ENCODE measurements at regions not wholly inside any gene's neighbourhood (a gene's known extent, or its start where the extent isn't known, plus 50 kb on each side); places are given as distances from the start of the nearest gene placed in this dataset.

DNA sequence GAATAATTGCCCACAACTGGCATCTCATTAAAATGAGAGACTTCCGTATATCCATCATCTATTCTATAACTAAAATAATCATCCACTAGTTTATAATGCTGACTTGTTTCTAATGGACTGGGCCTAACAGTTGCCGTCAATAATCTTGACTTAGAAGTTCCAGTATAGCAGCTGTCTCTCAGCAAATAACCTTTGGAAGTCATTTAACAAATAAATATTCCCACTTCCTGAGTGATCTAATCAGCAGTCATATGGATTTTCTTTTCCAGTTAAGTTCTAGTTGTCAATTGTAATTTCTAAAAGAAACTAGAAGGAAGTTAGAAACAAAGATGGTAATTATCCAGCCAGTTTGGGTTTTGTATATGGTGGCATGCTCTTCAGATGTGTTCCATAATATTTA lies 177.8 kb downstream of the GXYLT1 start:
- TF ChIP-seq, protein P1, sequence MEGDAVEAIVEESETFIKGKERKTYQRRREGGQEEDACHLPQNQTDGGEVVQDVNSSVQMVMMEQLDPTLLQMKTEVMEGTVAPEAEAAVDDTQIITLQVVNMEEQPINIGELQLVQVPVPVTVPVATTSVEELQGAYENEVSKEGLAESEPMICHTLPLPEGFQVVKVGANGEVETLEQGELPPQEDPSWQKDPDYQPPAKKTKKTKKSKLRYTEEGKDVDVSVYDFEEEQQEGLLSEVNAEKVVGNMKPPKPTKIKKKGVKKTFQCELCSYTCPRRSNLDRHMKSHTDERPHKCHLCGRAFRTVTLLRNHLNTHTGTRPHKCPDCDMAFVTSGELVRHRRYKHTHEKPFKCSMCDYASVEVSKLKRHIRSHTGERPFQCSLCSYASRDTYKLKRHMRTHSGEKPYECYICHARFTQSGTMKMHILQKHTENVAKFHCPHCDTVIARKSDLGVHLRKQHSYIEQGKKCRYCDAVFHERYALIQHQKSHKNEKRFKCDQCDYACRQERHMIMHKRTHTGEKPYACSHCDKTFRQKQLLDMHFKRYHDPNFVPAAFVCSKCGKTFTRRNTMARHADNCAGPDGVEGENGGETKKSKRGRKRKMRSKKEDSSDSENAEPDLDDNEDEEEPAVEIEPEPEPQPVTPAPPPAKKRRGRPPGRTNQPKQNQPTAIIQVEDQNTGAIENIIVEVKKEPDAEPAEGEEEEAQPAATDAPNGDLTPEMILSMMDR (IDR thresholded peaks at IDR 0.05): no peak
- TF ChIP-seq ZFX (IDR thresholded peaks at IDR 0.05; ENCODE audit: borderline replicate concordance): no peak
